ENCODE measurements at regions not wholly inside any gene's neighbourhood (a gene's known extent, or its start where the extent isn't known, plus 50 kb on each side); places are given as distances from the start of the nearest gene placed in this dataset.

- no peak overlapping the region for H3K4me3 ChIP-seq (ENCODE audit: low read depth, low read length)
- no peak for TF ChIP-seq CTCF (IDR thresholded peaks at IDR 0.05; ENCODE audit: low read depth, low read length, missing control alignments)
- no peak for DNase-seq (ENCODE audit: low read depth)
These were observed 615.7 kb downstream of the BRD1 start for GRCh38 chr22:49212002-49212401.

- no peak for DNase-seq (ENCODE audit: low read depth)
- H3K4me3 ChIP-seq (ENCODE audit: low read depth, low read length): no peak overlapping the region
- no peak for TF ChIP-seq CTCF (IDR thresholded peaks at IDR 0.05; ENCODE audit: low read depth, low read length, missing control alignments)
These were observed 616.5 kb downstream of the BRD1 start for GRCh38 chr22:49211176-49211575.

GRCh38 chr22:49210606-49211005, 617.1 kb downstream of the BRD1 start:
- no peak for DNase-seq (ENCODE audit: low read depth)
- no peak overlapping the region for H3K4me3 ChIP-seq (ENCODE audit: low read depth, low read length)
- TF ChIP-seq CTCF (IDR thresholded peaks at IDR 0.05; ENCODE audit: low read depth, low read length, missing control alignments): no peak

- DNase-seq (ENCODE audit: low read depth): no peak
- no peak for TF ChIP-seq CTCF (IDR thresholded peaks at IDR 0.05; ENCODE audit: low read depth, low read length, missing control alignments)
- no peak overlapping the region for H3K4me3 ChIP-seq (ENCODE audit: low read depth, low read length)
These were observed 618.0 kb downstream of the BRD1 start for GRCh38 chr22:49209452-49210195.

GRCh38 chr22:49208768-49209252, 618.9 kb downstream of the BRD1 start:
- no peak for TF ChIP-seq CTCF (IDR thresholded peaks at IDR 0.05; ENCODE audit: low read depth, low read length, missing control alignments)
- H3K4me3 ChIP-seq (ENCODE audit: low read depth, low read length): no peak overlapping the region
- no peak for DNase-seq (ENCODE audit: low read depth)

- DNase-seq (ENCODE audit: low read depth): no peak
- H3K4me3 ChIP-seq (ENCODE audit: low read depth, low read length): no peak overlapping the region
- TF ChIP-seq CTCF (IDR thresholded peaks at IDR 0.05; ENCODE audit: low read depth, low read length, missing control alignments): no peak
These were observed 619.7 kb downstream of the BRD1 start for GRCh38 chr22:49208004-49208402.
